IMR-90 (cell line): ENCODE measurements at regions not wholly inside any gene's neighbourhood (a gene's known extent, or its start where the extent isn't known, plus 50 kb on each side); places are given as distances from the start of the nearest gene placed in this dataset.

Experiments
- ATAC-seq: fragments of 200-7000 bp; cut with Tn5 transposase; 2 replicates; pipeline ENCODE4 v1.9.1; 2020; ENCODE audit warnings: low read depth, mild to moderate bottlenecking, moderate library complexity
- BruUV-seq: library from RNA; stranded (reverse); fragments of 400-500 nt; replicated peaks from 2 replicates; lab custom pipeline; 2021; lab: Mats Ljungman, UMichigan
- CTCF ChIA-PET: fragments of 300-600 bp; formaldehyde crosslinking; extraction: SDS; loops from one replicate; lab custom pipeline; 2021; ENCODE audit warnings: antibody characterized with exemption; lab: Yijun Ruan, JAX
- POLR2A ChIA-PET: fragments of 300-600 bp; sonication (Branson Sonifier 250); formaldehyde crosslinking; loops from one replicate; lab custom pipeline; 2022; ENCODE audit warnings: antibody characterized with exemption; ENCODE audit not compliant: unreplicated experiment; lab: Charles Lee
- DNase-seq: peaks from one replicate; pipeline ENCODE4 v3.0.0; 2013
- H2AFZ ChIP-seq: replicated peaks from 2 replicates; pipeline ENCODE3; 2013; ENCODE audit warnings: low read length, mild to moderate bottlenecking; ENCODE audit not compliant: poor library complexity
- H2AK5ac ChIP-seq: 2 replicates; pipeline ENCODE4 v1.6.1; 2013; ENCODE audit warnings: low read depth, low read length, inconsistent platforms
- H2AK9ac ChIP-seq: replicated peaks from 2 replicates; pipeline ENCODE3; 2013; ENCODE audit warnings: mild to moderate bottlenecking, low read depth, low read length, moderate library complexity; ENCODE audit not compliant: poor library complexity
- H2BK120ac ChIP-seq: 2 replicates; pipeline ENCODE4 v1.6.1; 2013; ENCODE audit warnings: low read depth, low read length, inconsistent platforms
- H2BK15ac ChIP-seq: 3 replicates; pipeline ENCODE4 v1.6.1; 2013; ENCODE audit warnings: low read depth, low read length, inconsistent platforms
- H2BK20ac ChIP-seq: 2 replicates; pipeline ENCODE4 v1.6.1; 2013; ENCODE audit warnings: low read depth, mild to moderate bottlenecking, inconsistent platforms, low read length, moderate library complexity
- H2BK5ac ChIP-seq: 2 replicates; pipeline ENCODE4 v1.6.1; 2013; ENCODE audit warnings: mild to moderate bottlenecking, low read depth, low read length, inconsistent platforms; ENCODE audit not compliant: poor library complexity, severe bottlenecking
- H3K14ac ChIP-seq: replicated peaks from 2 replicates; pipeline ENCODE4 v1.6.1; 2013; ENCODE audit warnings: low read depth, low read length, inconsistent platforms
- H3K18ac ChIP-seq: 2 replicates; pipeline ENCODE4 v1.6.1; 2013; ENCODE audit warnings: low read depth, low read length, control low read depth
- H3K23ac ChIP-seq: 2 replicates; pipeline ENCODE4 v1.6.1; 2013; ENCODE audit warnings: low read depth, low read length, inconsistent platforms
- H3K27ac ChIP-seq: 2 replicates; pipeline ENCODE4 v1.5.1; 2013; ENCODE audit warnings: mild to moderate bottlenecking, control low read depth, low read length; ENCODE audit not compliant: insufficient read depth
- H3K27me3 ChIP-seq: 2 replicates; pipeline ENCODE4 v1.6.1; 2013; ENCODE audit warnings: low read length; ENCODE audit not compliant: control insufficient read depth, insufficient read depth
- H3K36me3 ChIP-seq: 2 replicates; pipeline ENCODE4 v1.6.1; 2013; ENCODE audit warnings: low read length, mixed read lengths; ENCODE audit not compliant: control insufficient read depth, insufficient read depth
- H3K4ac ChIP-seq: 2 replicates; pipeline ENCODE4 v1.6.1; 2013; ENCODE audit warnings: low read depth, low read length, inconsistent platforms
- H3K4me1 ChIP-seq: 2 replicates; pipeline ENCODE4 v1.6.1; 2013; ENCODE audit warnings: low read length, mixed read lengths; ENCODE audit not compliant: control insufficient read depth, insufficient read depth
- H3K4me2 ChIP-seq: 2 replicates; pipeline ENCODE4 v1.6.1; 2013; ENCODE audit warnings: low read depth, mild to moderate bottlenecking, control low read depth, low read length, moderate library complexity
- H3K4me3 ChIP-seq: 2 replicates; pipeline ENCODE4 v1.5.1; 2013; ENCODE audit warnings: low read depth, mild to moderate bottlenecking, control low read depth, low read length, moderate library complexity; ENCODE audit not compliant: insufficient read depth
- H3K56ac ChIP-seq: 2 replicates; pipeline ENCODE4 v1.6.1; 2013; ENCODE audit warnings: low read length, inconsistent platforms; ENCODE audit not compliant: insufficient read depth; ENCODE audit errors: extremely low read depth
- H3K79me1 ChIP-seq, 2 experiments: 2 replicates each; pipeline ENCODE4 v1.6.1; 2013; ENCODE audit warnings: low read length in 2 of 2, inconsistent platforms in 1 of 2, low read depth in 1 of 2
- H3K9ac ChIP-seq: 2 replicates; pipeline ENCODE4 v1.6.1; 2013; ENCODE audit warnings: low read depth, low read length, control low read depth
- H3K9me1 ChIP-seq: 2 replicates; pipeline ENCODE4 v1.6.1; 2013; ENCODE audit warnings: low read length, inconsistent platforms; ENCODE audit not compliant: insufficient read depth
- H3K9me3 ChIP-seq: 2 replicates; pipeline ENCODE4 v1.6.1; 2013; ENCODE audit warnings: low read length; ENCODE audit not compliant: control insufficient read depth, insufficient read depth
- H4K20me1 ChIP-seq: 2 replicates; pipeline ENCODE4 v1.6.1; 2013; ENCODE audit warnings: low read length, inconsistent platforms; ENCODE audit not compliant: insufficient read depth
- H4K5ac ChIP-seq: 2 replicates; pipeline ENCODE4 v1.6.1; 2013; ENCODE audit warnings: mild to moderate bottlenecking, low read depth, low read length, control low read depth
- H4K8ac ChIP-seq, 2 experiments: 2 replicates each; pipeline ENCODE4 v1.6.1; 2013; ENCODE audit warnings: low read depth in 2 of 2, low read length in 2 of 2, control low read depth in 1 of 2, inconsistent platforms in 1 of 2
- H4K91ac ChIP-seq: 2 replicates; pipeline ENCODE4 v1.6.1; 2013; ENCODE audit warnings: low read depth, low read length, inconsistent platforms; ENCODE audit not compliant: insufficient read depth
- BHLHE40 ChIP-seq: fragments of 150-350 bp; IDR thresholded peaks from 2 replicates; pipeline ENCODE4 v1.6.1; 2016; ENCODE audit warnings: mild to moderate bottlenecking, low read depth, low read length
- CTCF ChIP-seq: conservative IDR thresholded peaks from 2 replicates; pipeline ENCODE4 v1.5.1; 2012; ENCODE audit warnings: mild to moderate bottlenecking, low read depth, low read length, improper control_type of control experiment
- ELK1 ChIP-seq: fragments of 150-350 bp; IDR thresholded peaks from 2 replicates; pipeline ENCODE4 v1.6.1; 2016; ENCODE audit warnings: low read depth, mild to moderate bottlenecking, low read length, moderate library complexity, borderline replicate concordance
- FOS ChIP-seq: fragments of 150-350 bp; IDR thresholded peaks from 2 replicates; pipeline ENCODE4 v1.6.1; 2016; ENCODE audit warnings: low read depth, low read length
- RCOR1 ChIP-seq: IDR thresholded peaks from 2 replicates; pipeline ENCODE4 v1.6.1; 2012; ENCODE audit warnings: mild to moderate bottlenecking, low read length, improper control_type of control experiment; ENCODE audit not compliant: insufficient replicate concordance
- USF2 ChIP-seq: fragments of 150-350 bp; IDR thresholded peaks from 2 replicates; pipeline ENCODE4 v1.6.1; 2017; ENCODE audit warnings: mild to moderate bottlenecking, antibody characterized with exemption, low read length, low read depth
- WGBS, 2 experiments: methylation state at CpG; one replicate each; pipeline versions ENCODE4 v1.1.5 to v1.1.7; 2013; ENCODE audit warnings: missing lambda C conversion rate in 2 of 2; ENCODE audit not compliant: insufficient read length in 1 of 2; ENCODE audit errors: extremely low coverage in 2 of 2; 5-methylcytosine and 5-hydroxymethylcytosine counted together
- dilution Hi-C: fragments of 300-500 bp; cut with HindIII; formaldehyde crosslinking; loops from one replicate; pipeline ENCODE4 v1.14.3; 2018; ENCODE audit warnings: low sequenced_read_pairs; ENCODE audit not compliant: unreplicated experiment
- in situ Hi-C: fragments of 300-500 bp; cut with MboI; formaldehyde crosslinking; loops from 3 replicates; pipeline ENCODE4 v1.14.3; 2019; ENCODE audit warnings: low sequenced_read_pairs, inconsistent platforms, mixed read lengths
- intact Hi-C: fragments of 100-400 bp; cut with micrococcal nuclease; formaldehyde crosslinking; loops from 2 replicates; pipeline ENCODE4 v1.10.0; 2022

GRCh38 chr6:66861007-66861541, 1154.0 kb upstream of the EYS start:
- no TSS peak for BruUV-seq
- Histone ChIP-seq H3K9me3 (no peaks in the 10 kb centered on the region), H2BK120ac (no peak overlapping the region), H3K56ac (no peak overlapping the region), H3K4me1 (no peaks in the 10 kb centered on the region), H4K5ac (no peak overlapping the region), H3K9me1 (no peaks in the 10 kb centered on the region), H2BK20ac (no peak overlapping the region), H3K4me2 (no peak overlapping the region), H4K91ac (no peak overlapping the region), H2AFZ (no peak overlapping the region), H3K4ac (no peak overlapping the region), H3K9ac (no peak overlapping the region), H2AK5ac (no peak overlapping the region), H2AK9ac (no peak overlapping the region), H4K20me1 (no peaks in the 10 kb centered on the region), H3K23ac (no peak overlapping the region), H2BK15ac (no peak overlapping the region), H3K36me3 (no peaks in the 10 kb centered on the region), H3K18ac (no peak overlapping the region), H4K8ac (no peak overlapping the region), H3K79me1 (no peaks in the 10 kb centered on the region), H2BK5ac (no peak overlapping the region), H3K27ac (no peak overlapping the region), H3K4me3 (no peak overlapping the region), H3K27me3 (no peaks in the 10 kb centered on the region), H3K14ac (no peak overlapping the region)
- no peak for TF ChIP-seq ELK1
- TF ChIP-seq RCOR1 = no peak
- TF ChIP-seq CTCF = no peak
- no peak for TF ChIP-seq BHLHE40
- TF ChIP-seq USF2 = no peak
- TF ChIP-seq FOS = no peak
- dilution Hi-C loops (no loop called here), in situ Hi-C loops (no loop called here), intact Hi-C loops (no loop called here)
- no peak for DNase-seq
- no peak for ATAC-seq
- no CpG with 5 or more reads among the region's 2 CpGs for WGBS, 2 experiments
- ChIA-PET POLR2A (no interaction called here), CTCF (interaction anchor here (0.6 kb wide), 1 partner anchor 27 kb away, joined by 4 read pairs; no protein-coding TSS in a partner anchor)
